ENCODE measurements at regions not wholly inside any gene's neighbourhood (a gene's known extent, or its start where the extent isn't known, plus 50 kb on each side); places are given as distances from the start of the nearest gene placed in this dataset.

DNA sequence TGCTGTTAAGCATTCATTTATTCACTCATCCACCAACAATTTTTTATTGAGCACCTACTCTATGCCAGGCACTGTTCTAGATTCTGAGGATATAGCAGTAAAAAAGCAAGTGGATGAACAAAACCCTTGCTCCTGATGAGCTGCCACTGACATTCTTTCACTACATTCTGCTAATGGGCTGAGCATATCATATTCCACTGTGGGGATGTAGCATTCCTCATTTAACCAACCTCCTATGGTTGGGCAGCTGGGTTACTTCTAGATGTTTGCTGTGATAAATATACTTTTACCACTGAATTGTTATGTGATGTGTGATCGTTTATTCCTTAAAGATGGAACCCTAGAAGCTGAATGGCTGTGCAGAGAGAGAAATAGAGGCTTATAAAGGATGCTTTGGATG lies 176.9 kb downstream of the MN1 start:
- H3K27me3 Mint-ChIP-seq, result no peaks in the 10 kb centered on the region
- no peak overlapping the region for H3K4me3 Mint-ChIP-seq
- no peaks in the 10 kb centered on the region for H3K36me3 Mint-ChIP-seq (ENCODE audit: low read depth)
- H3K27ac Mint-ChIP-seq, result no peak overlapping the region
- no peaks in the 10 kb centered on the region for H3K4me1 Mint-ChIP-seq (ENCODE audit: low read depth)
- H3K9me3 Mint-ChIP-seq, result no peaks in the 10 kb centered on the region
- no peak for DNase-seq

- H3K9me3 Mint-ChIP-seq, result no peaks in the 10 kb centered on the region
- H3K27me3 Mint-ChIP-seq, result no peaks in the 10 kb centered on the region
- H3K36me3 Mint-ChIP-seq (ENCODE audit: low read depth), result no peaks in the 10 kb centered on the region
- H3K4me1 Mint-ChIP-seq (ENCODE audit: low read depth), result no peaks in the 10 kb centered on the region
- no peak overlapping the region for H3K4me3 Mint-ChIP-seq
- H3K27ac Mint-ChIP-seq, result no peak overlapping the region
- no peak for DNase-seq
These were observed 175.5 kb downstream of the MN1 start for GRCh38 chr22:27625769-27626674.

DNA sequence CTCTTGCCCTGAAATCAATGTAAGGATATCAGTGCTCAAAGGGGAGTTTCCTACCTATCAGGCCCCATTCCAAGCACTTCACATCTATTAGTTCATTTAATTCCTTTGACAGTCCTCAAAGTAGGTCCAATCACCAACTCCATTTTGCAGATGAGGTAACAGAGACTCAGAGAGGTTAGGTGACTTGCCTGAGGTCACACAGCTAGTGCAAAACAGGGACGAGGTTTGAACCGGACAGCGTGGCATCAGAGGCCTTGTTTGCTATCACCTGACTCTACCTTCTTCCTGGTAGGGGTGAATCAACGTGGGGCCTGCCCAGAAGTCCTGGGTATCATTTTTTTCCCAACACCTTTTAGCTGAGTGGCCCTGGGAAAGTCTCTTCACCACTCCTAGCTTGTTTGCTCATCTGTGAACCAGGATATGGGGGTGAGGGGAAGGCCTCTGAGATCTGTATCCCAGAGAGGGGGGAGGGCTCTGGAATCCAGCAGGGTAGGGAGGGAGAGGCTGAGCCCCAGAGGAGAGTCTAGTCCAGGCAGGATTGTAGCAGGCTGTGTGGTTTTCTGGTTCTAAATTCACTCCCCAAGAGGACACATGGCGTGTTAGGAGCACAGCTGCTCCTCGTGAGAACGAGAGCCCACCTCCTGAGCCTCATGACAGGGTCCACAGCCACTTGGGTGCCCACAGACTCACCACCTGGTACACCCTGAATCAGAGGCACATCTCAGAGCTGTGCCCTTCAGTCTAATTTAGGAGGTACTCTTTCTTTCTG lies 174.7 kb downstream of the MN1 start:
- Mint-ChIP-seq H3K9me3 (no peaks in the 10 kb centered on the region), H3K27me3 (no peaks in the 10 kb centered on the region), H3K27ac (no peak overlapping the region), H3K4me3 (no peak overlapping the region), H3K36me3 (ENCODE audit: low read depth) (no peaks in the 10 kb centered on the region), H3K4me1 (ENCODE audit: low read depth) (no peaks in the 10 kb centered on the region)
- no peak for DNase-seq

GRCh38 chr22:27627444-27627833 lies 174.1 kb downstream of the MN1 start:
- no peaks in the 10 kb centered on the region for H3K36me3 Mint-ChIP-seq (ENCODE audit: low read depth)
- no peaks in the 10 kb centered on the region for H3K9me3 Mint-ChIP-seq
- H3K27ac Mint-ChIP-seq, result no peak overlapping the region
- no peaks in the 10 kb centered on the region for H3K4me1 Mint-ChIP-seq (ENCODE audit: low read depth)
- H3K27me3 Mint-ChIP-seq, result peaks cover under 1% of the 10 kb centered on the region
- H3K4me3 Mint-ChIP-seq, result no peak overlapping the region
- DNase-seq, result no peak

GRCh38 chr22:27627901-27628300 lies 173.7 kb downstream of the MN1 start:
- H3K4me3 Mint-ChIP-seq, result no peak overlapping the region
- no peak for DNase-seq
- no peaks in the 10 kb centered on the region for H3K36me3 Mint-ChIP-seq (ENCODE audit: low read depth)
- no peak overlapping the region for H3K27ac Mint-ChIP-seq
- H3K9me3 Mint-ChIP-seq, result no peaks in the 10 kb centered on the region
- H3K4me1 Mint-ChIP-seq (ENCODE audit: low read depth), result no peaks in the 10 kb centered on the region
- peaks cover 2% of the 10 kb centered on the region for H3K27me3 Mint-ChIP-seq

DNA sequence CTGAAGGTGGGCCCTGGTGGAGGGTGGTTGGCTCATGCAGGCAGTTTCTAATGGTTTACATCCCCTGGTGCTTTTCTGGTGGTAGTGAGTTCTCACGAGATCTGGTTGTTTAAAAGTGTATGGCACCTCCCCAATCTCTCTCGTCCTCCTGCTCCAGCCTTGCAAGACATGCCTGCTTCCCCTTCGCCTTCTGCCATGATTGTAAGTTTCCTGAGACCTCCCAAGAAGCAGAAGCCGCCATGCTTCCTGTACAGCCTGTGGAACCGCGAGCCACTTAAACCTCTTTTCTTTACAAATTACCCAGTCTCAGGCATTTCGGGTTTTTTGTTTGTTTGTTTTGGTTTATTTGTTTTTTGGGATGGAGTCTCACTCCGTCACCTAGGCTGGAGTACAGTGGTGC lies 173.2 kb downstream of the MN1 start:
- H3K4me1 Mint-ChIP-seq (ENCODE audit: low read depth), result no peaks in the 10 kb centered on the region
- H3K9me3 Mint-ChIP-seq, result no peaks in the 10 kb centered on the region
- H3K27me3 Mint-ChIP-seq, result peaks cover 5% of the 10 kb centered on the region
- no peak overlapping the region for H3K4me3 Mint-ChIP-seq
- no peak overlapping the region for H3K27ac Mint-ChIP-seq
- DNase-seq, result no peak
- no peaks in the 10 kb centered on the region for H3K36me3 Mint-ChIP-seq (ENCODE audit: low read depth)

GRCh38 chr22:27628891-27629631 lies 172.5 kb downstream of the MN1 start:
- Mint-ChIP-seq H3K27me3 (peaks cover 12% of the 10 kb centered on the region), H3K4me3 (no peak overlapping the region), H3K9me3 (no peaks in the 10 kb centered on the region), H3K4me1 (ENCODE audit: low read depth) (no peaks in the 10 kb centered on the region), H3K27ac (no peak overlapping the region), H3K36me3 (ENCODE audit: low read depth) (no peaks in the 10 kb centered on the region)
- no peak for DNase-seq

DNA sequence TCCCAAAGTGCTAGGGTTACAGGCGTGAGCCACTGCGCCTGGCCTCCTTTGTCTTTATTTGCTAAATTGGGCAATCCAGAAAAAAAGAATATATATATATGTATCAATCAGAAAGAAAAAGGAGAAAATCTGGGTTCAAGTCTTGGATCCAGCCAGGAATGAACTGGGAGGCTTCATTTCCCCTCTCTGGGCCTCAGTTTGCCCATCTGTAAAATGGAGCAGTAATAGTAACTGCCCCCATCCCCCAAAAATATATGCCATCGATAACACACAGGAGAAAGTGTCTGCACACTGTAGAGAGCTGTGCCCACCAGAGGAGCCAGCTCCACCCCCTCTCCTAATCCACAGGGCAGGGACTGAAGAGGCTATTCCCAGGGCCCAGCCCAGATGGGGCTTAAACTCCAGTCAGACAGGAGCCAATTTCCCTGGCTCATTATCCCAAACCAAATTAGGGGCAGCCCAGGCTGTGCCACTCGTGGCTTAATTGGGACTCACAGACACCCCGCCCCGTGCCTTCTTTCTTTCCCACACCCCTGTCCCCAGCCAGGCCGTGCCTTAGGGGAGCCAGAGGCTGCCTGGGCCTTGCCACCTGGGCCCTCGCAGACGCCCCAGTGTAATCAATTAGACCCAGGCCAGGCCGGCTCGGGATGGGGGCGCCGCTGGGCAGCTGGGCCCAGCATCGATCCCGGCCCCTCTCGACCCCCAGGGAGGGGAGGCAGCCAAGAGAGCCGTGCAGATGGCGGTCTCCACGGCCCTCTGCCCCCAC lies 171.5 kb downstream of the MN1 start:
- Mint-ChIP-seq H3K4me1 (ENCODE audit: low read depth) (no peaks in the 10 kb centered on the region), H3K4me3 (no peak overlapping the region), H3K27ac (no peak overlapping the region), H3K36me3 (ENCODE audit: low read depth) (no peaks in the 10 kb centered on the region), H3K27me3 (peaks cover 22% of the 10 kb centered on the region), H3K9me3 (no peaks in the 10 kb centered on the region)
- DNase-seq, result no peak

DNA sequence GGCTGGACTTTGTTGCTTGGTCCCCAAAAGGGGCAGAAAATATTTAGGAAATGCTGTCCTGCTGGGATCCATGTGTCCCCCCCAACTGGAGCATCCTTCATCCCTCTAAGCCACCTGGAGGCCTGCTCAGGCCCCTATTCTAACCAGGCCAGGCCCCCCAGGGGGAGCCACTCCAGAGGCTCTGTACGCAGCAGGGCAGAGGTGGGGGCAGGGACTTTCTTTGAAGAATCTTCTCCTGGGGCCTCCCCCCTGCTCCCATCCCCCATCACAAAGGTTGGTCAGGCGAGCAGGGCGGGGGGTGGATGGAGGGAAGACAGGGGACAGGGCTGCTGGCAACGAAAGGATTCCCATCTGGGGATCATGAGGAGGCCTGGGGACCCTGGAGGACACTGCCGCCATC lies 170.8 kb downstream of the MN1 start:
- H3K27me3 Mint-ChIP-seq, result peaks cover 25% of the 10 kb centered on the region
- no peaks in the 10 kb centered on the region for H3K9me3 Mint-ChIP-seq
- no peak for DNase-seq
- no peak overlapping the region for H3K4me3 Mint-ChIP-seq
- no peaks in the 10 kb centered on the region for H3K36me3 Mint-ChIP-seq (ENCODE audit: low read depth)
- no peak overlapping the region for H3K27ac Mint-ChIP-seq
- no peaks in the 10 kb centered on the region for H3K4me1 Mint-ChIP-seq (ENCODE audit: low read depth)

DNA sequence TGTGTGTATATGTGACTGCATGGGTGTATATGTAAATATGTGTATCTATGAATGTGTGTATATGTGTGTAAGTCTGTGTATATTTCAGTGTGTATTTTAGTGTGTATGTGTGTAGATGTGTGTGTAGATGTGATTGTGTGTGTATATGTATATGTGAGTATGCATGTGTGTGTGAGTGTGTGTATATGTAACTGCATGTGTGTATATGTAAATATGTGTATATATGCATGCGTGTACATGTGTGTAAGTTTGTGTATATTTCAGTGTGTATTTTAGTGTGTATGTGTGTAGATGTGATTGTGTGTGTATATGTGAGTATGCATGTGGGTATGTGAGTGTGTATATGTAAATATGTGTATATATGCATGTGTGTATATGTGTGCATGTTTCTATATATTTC lies 169.9 kb downstream of the MN1 start:
- no peaks in the 10 kb centered on the region for H3K9me3 Mint-ChIP-seq
- H3K4me1 Mint-ChIP-seq (ENCODE audit: low read depth), result no peaks in the 10 kb centered on the region
- no peak for DNase-seq
- peaks cover 33% of the 10 kb centered on the region for H3K27me3 Mint-ChIP-seq
- no peaks in the 10 kb centered on the region for H3K36me3 Mint-ChIP-seq (ENCODE audit: low read depth)
- no peak overlapping the region for H3K4me3 Mint-ChIP-seq
- H3K27ac Mint-ChIP-seq, result no peak overlapping the region

GRCh38 chr22:27632451-27633295 lies 168.9 kb downstream of the MN1 start:
- Mint-ChIP-seq H3K27me3 (peaks cover 36% of the 10 kb centered on the region), H3K27ac (no peak overlapping the region)
- DNase-seq, result no peak

GRCh38 chr22:27633296-27633871 lies 168.2 kb downstream of the MN1 start:
- no peak for DNase-seq
- Mint-ChIP-seq H3K9me3 (no peaks in the 10 kb centered on the region), H3K27me3 (peaks cover 36% of the 10 kb centered on the region), H3K4me1 (ENCODE audit: low read depth) (no peaks in the 10 kb centered on the region), H3K36me3 (ENCODE audit: low read depth) (no peaks in the 10 kb centered on the region), H3K27ac (no peak overlapping the region), H3K4me3 (no peak overlapping the region)

More at GRCh38 chr22:27632451-27633295, 168.9 kb downstream of the MN1 start:
- H3K4me1 Mint-ChIP-seq (ENCODE audit: low read depth), result no peaks in the 10 kb centered on the region
- no peaks in the 10 kb centered on the region for H3K9me3 Mint-ChIP-seq
- no peaks in the 10 kb centered on the region for H3K36me3 Mint-ChIP-seq (ENCODE audit: low read depth)
- H3K4me3 Mint-ChIP-seq, result no peak overlapping the region

DNA sequence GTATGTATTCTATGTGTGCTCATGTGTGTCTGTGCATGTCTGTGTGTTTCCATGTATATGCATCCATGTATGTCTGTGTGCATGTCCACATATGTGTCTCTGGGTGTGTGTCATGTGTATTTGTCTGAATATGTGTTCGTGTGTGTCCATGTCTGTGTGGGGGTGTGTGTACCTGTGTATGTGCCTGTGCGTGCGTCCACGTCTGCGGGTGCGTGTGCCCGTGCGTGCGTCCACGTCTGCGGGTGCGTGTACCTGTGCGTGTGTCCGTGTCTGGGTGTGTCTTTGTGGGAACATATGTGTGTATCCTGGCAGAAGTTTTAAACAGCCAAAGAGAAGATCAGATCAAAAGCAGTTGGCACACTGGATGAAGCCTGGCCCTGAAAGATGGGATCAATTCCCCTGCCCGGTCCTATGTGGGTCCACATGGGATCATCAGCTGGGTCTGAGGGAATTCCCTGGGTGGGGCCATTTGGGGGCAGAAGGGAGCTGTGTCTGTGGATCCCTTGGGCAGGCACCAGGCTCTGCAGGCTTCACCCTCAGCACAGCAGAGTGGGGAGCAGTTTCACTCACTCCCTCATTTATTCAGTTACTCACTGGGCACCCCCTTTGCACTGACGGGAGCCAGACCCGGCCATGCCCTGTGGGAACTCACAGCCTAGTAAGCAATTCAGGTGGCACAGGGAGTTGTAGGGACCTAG lies 167.4 kb downstream of the MN1 start:
- H3K4me3 Mint-ChIP-seq, result no peak overlapping the region
- H3K27ac Mint-ChIP-seq, result no peak overlapping the region
- no peaks in the 10 kb centered on the region for H3K4me1 Mint-ChIP-seq (ENCODE audit: low read depth)
- no peak for DNase-seq
- peaks cover 36% of the 10 kb centered on the region for H3K27me3 Mint-ChIP-seq
- no peaks in the 10 kb centered on the region for H3K9me3 Mint-ChIP-seq
- H3K36me3 Mint-ChIP-seq (ENCODE audit: low read depth), result no peaks in the 10 kb centered on the region
